Activated T-cell treated with anti-CD3 and anti-CD28 coated beads, Interleukin-2, amount 50 U/mL, for 48 hours (primary cell): ENCODE measurements at regions not wholly inside any gene's neighbourhood (a gene's known extent, or its start where the extent isn't known, plus 50 kb on each side); places are given as distances from the start of the nearest gene placed in this dataset.

ENCODE experiments used
- DNase-seq, 2 experiments: peaks; one replicate each; pipeline ENCODE4 v3.0.0-alpha.2; 2020

- no peak for DNase-seq
These were observed 82.5 kb upstream of the CAMK1G start for GRCh38 chr1:209500993-209501392.

DNA sequence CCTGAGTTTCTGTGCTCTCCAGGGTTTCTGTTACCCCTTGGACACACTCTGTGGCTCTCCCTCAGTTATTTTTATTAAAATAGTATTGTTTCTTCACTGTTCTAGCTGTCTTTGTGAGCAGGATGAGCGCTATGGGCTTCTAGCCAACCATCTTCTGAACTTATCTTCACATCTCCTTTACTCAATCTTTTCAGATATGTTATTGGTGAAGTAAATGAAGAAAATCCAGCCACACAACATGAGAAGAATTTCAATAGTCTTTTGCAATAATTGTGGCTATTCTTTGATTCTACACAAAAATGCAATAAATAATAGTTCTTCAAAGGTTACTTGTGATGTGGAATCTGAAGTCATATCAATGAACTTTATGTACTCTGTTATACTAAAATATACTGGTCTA is 80.3 kb upstream of the CAMK1G start:
- DNase-seq = no peak

- DNase-seq = no peak
These were observed 78.9 kb upstream of the CAMK1G start for GRCh38 chr1:209504571-209504970.

DNA sequence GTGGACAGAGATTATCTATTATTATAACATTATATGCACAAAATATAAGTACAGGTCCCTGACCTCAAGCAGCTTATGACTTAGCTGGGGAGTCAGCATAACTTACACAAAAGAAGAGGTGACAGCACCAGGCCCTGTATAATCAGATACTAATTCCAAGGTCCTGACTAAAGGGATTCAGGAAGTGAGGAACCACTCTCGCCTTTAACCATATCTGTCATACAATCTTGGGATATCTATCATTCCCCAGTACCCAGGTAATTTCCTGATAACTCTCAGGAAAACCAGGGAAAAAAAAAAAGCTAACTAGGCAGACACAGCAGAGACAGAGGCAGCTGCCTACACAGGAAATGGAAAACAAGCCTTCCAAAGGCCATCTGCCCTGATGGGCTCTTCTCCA is 78.5 kb upstream of the CAMK1G start:
- DNase-seq = no peak

- DNase-seq = no peak
These were observed 77.4 kb upstream of the CAMK1G start for GRCh38 chr1:209506101-209506500.

- DNase-seq = no peak
These were observed 74.5 kb upstream of the CAMK1G start for GRCh38 chr1:209509039-209509438.

DNA sequence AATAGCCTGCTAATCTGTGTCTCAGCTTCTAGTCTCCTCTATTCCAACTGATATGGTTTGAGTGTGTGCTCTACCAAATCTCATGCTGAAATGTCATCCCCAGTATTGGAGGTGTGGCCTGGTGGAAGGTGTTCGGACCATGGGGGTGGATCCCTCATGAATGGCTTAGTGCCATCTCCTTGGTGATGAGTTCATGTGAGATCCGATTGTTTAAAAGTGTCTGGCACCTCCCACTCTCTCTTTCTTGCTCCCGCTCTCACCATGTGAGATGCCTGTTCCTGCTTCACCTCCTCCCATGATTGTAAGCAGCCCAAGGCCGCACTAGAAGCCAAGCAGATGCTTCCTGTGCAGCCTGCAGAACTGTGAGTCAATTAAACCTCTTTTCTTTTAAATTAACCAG is 73.5 kb upstream of the CAMK1G start:
- DNase-seq = no peak

DNA sequence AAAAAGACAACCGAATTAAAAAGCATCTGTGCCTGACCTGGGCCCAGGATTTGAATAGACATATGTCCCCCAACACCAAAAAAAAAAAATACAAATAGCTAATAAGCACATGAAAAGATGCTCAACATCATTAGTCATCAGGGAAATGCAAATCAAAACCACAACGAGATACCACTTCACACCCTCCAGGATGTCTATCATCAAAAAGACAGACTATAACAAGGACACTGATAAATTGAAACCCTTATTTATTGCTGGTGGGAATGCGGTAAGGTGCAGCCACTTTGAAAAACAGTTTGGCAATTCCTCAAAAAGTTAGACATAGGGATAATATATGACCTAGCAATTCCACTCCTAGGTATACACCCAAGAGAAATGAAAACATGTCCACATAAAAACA is 72.3 kb upstream of the CAMK1G start:
- no peak for DNase-seq

DNA sequence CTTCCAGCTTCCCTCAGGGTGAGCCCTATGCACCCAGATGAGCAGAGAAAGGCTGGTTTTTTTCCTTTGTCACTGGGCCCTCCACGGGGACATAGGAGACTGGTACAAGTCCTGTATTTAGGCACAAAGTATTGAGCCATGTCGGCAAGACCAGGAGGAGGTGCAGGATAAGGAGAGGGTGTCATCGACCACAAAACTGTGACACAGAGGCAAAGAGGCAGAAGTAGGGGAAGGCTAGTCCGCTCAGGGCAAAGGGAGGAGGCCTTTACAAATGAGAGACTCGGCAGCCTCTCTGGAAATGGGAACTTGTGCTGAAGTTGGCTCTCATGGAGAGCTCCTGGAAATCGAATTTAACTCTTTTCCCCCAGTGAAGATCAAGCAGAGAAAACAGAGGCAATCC is 70.7 kb upstream of the CAMK1G start:
- DNase-seq = no peak

GRCh38 chr1:209513226-209513625 is 70.3 kb upstream of the CAMK1G start:
- DNase-seq = no peak

GRCh38 chr1:209516771-209517680 is 66.5 kb upstream of the CAMK1G start:
- DNase-seq = no peak

- DNase-seq = no peak
These were observed 65.8 kb upstream of the CAMK1G start for GRCh38 chr1:209517681-209518050.

DNA sequence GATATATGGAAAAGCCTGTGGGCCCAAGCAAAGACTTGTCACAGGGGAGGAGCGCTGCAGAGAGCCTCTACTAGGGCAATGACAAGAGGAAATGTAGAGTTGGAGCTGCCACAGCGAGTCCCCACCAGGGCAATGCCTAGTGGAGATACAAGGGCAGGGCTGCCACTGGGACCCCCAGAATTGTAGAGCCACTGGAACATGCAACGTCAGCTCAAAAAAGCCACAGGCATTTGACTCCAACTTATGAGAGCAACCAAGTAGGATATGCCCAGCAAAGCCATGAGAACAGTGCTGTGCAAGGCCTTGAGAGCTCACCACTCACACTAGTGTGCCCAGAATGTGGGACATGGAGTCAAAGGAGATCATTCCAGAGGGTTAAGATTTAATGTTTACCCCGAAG is 63.7 kb upstream of the CAMK1G start:
- no peak for DNase-seq

DNA sequence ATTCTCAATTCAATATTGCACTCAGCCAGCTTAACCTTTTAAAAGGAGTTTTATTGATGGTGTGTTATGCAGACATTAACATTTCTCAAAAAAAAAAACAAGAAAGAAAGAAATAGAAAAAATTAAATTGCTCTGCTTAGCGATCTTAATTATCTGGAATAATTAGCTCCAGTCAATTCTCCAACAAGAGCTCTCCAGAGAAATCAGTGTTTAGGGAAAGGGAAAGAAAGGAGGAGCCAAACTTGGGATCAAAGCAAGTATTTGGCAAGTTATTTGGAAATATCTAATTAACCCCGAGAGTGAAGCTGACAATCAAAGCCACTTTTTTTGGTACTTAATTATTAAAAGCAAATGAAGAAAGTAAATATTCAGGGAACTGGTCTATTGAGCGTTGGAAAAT is 60.7 kb upstream of the CAMK1G start:
- no peak for DNase-seq

DNA sequence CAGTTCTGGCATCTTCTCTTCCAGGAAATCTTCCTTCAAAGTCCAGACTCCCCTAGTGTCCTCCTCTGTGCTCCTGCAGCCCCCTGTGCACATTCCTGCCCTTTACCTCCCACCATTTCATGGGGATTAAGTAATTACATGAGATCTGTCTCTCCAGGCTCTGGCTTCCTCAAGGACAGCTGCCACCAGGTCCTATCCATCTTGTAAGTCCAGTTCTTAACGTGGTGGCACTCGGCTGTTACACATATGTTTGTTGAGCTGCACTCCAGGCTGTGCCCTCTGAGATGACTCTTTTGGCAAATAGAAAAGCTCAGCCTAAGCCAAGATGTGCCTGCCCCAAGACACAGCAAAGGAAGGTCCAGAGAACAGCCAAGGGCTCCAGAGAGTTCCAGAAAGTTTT is 57.4 kb upstream of the CAMK1G start:
- DNase-seq = no peak

- no peak for DNase-seq
These were observed 56.1 kb upstream of the CAMK1G start for GRCh38 chr1:209527372-209527771.

DNA sequence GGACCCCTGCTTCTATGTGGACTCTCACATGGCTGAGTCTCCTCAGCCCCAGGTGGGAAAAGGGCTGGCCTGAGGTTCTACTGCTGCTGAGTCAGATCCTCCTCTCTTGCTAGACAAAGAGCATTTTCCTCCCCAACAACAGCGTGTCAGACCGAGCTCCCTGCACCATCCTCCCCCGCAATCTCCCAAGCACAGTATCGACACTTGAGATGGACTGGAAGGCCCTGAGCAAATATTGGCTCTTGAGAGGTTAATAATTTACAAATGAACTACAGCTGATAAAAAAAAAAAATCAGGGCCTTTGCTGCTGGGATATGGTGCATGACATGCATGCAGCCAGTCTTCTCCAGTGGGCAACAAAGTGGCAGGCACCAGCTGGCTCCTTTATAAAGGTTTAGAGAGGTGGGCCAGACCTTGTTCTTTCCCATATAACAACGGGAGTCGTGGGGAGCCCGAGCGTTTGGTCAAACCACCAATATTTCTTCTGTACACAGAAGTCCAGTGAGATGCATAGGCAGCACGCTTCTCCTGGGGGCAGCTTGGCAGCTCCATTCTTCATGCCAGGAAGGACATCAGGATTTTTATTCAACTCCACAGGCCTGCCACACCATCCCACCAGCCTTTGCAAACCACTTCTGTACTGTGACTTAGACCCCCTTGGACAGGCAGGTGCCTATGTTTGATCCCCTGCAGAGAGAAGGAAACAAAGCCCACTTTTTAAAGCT is 55.4 kb upstream of the CAMK1G start:
- DNase-seq = no peak

- DNase-seq = no peak
These were observed 54.3 kb upstream of the CAMK1G start for GRCh38 chr1:209529233-209529632.

DNA sequence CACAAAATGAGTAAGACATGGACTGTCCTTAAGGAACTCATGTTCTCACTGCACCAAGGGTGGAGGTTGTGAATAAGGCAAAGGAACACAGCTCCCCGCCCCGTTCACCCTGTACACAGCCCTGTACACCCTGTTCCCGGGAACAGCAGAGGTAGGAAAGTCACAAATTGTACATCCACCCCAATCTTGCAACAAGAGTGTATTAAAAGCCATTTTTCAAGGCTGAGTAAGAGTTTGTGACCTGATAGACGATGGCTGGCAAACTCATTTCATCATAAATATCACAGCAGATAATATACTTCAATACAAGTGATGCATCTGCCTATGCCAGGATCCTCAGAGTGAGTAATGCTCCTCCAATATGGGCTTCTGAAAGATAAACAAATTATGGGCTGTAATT is 52.5 kb upstream of the CAMK1G start:
- no peak for DNase-seq

GRCh38 chr1:209531549-209531948 is 52.0 kb upstream of the CAMK1G start:
- no peak for DNase-seq
